Stimulated activated CD4-positive, alpha-beta T cell treated with anti-CD3 and anti-CD28 coated beads, Interleukin-4, amount 100 ng/mL, for 48 hours (primary cell): ENCODE measurements at regions not wholly inside any gene's neighbourhood (a gene's known extent, or its start where the extent isn't known, plus 50 kb on each side); places are given as distances from the start of the nearest gene placed in this dataset.
"Not testable (repeated sequence)": the region's sequence is repeated elsewhere in the genome, so short reads cannot be mapped to it uniquely, and the experiment has no call there.

Source experiments
- DNase-seq, 2 donors: peaks; one replicate each; pipeline ENCODE4 v3.0.0-alpha.2; 2020; ENCODE audit warnings: low read depth in 2 of 2

DNA sequence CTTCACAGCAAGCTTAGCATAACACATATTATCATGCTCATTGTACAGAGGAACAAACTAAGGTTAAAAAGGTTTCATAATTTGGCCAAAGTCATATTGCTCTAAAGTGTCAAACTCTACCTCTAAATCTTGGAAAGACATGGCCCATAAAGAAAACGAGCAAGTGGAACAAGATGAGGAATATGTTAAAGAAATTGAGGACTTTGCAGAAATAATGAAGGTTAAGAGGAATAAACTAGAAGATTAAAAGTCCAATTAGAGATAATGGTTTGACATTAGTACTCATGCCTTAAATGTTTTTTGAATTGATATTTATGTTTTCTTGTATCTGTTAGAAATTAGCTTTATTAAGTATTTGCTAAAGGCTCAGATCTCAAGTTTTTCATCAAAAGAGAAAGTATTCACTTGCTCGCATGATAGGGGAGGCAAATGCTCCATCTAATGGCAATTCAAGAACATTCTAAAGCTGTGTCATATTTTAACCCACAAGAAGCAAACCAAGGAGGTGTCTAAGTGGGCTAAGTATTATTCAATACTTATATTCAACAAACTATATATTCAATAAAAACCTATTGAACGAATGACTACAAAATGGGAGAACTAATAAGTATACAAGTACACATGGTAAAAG, 192.9 kb upstream of the SPTLC3 start:
- no peak for DNase-seq

DNA sequence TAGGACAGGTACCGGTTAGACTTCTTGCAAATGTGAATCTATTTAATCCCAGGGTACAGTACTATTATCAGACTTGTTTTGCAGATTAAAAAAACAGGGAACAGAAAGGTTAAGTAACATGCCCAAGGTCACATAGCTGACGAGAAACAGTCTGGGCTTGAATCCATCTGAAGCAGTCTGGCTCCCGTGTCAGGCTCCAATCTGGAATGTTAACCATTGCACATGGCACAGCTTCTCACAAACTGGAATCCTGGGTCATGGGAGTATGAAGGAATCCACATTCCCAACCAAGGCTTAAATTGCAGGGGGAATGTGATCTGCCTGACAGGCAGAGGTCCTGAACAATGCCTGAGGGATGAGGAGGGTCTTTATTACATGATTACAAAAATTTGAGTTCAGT, 187.5 kb upstream of the SPTLC3 start:
- DNase-seq = no peak

DNA sequence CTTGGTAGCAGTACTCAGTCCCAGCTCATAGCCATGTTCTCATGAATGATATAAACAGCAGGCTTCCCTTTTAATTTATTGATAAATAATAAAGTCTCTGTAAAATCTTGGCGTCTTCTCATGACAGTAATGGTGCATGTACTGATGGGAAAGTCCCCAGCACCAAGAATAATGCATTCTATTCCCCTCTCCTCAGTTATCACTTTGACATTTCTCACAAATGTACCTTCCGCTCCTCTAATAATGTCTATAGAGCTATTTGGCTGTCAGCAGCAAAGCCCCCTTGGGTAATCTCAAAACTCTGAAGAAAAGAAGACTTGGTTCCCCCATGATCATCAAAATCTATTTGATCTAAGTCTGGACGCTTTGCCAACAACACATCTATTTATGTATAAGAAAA, 185.0 kb upstream of the SPTLC3 start:
- DNase-seq = no peak

GRCh38 chr20:12824328-12825225, 184.2 kb upstream of the SPTLC3 start:
- no peak for DNase-seq

DNA sequence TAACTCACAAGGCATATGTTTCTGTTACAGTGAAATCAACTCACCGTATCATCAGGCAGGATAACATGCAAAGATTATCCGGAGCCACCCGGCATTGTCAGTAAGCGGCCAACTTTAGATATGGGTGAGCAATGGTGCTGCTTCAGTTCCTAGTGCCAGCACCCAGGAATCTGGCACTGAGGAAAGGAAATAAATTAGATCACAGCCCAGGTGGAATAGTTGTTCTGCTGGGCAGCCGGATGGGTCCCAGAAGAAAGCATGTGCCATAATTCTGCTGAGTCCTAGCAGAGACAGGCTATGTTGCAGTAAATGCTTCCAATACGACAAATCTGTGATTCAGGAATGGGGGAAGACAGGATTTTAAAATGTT, 183.6 kb upstream of the SPTLC3 start:
- no peak for DNase-seq

DNA sequence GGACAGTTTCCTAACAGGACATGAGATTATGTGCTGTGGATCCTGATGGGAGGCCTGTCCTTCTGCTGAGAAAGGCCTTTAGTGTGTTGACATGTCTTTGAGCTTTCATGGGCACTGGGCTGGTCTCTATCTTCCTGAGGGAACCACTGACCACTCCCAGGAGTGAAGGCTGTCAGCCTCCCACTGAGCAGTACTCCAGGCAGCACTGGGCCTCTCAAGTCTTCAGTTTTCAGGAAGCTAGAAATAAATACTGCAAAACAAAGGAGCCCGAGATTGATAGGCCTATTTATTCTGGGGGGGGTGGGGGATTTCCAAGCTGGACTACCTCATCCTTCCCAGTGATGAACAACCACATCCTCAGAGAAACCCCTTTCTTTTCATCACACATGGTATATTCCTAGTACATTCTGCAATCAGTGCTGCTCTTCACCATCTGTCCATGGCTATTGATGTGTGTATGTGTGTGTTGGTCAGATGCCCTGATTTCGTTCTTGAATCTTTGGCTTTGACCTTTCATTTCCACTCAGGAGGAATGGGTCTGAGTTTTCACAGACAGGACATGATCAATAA, 180.9 kb upstream of the SPTLC3 start:
- DNase-seq = no peak

GRCh38 chr20:12829170-12829569, 179.6 kb upstream of the SPTLC3 start:
- DNase-seq = no peak

- no peak for DNase-seq
Observed at GRCh38 chr20:12833861-12834260, 174.9 kb upstream of the SPTLC3 start.

DNA sequence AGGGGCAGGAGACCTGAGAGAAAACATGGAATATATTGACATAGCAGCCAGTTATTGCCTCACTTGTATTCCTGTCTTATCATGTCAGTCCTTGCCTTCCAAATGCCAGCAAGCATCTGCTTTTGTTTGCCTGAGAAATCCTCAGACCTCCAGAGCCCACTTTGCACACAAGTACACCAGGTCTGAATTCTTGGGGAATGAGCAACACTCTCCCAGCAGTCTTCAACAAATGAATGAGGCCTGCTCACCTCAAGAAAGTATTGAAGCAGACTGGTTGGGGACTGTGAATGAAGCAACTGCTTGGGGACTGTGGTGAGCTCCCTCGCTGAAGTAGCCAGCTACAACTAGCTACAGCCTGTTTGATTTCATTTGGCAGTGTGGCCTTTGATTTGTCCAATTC, 172.8 kb upstream of the SPTLC3 start:
- no peak for DNase-seq

DNA sequence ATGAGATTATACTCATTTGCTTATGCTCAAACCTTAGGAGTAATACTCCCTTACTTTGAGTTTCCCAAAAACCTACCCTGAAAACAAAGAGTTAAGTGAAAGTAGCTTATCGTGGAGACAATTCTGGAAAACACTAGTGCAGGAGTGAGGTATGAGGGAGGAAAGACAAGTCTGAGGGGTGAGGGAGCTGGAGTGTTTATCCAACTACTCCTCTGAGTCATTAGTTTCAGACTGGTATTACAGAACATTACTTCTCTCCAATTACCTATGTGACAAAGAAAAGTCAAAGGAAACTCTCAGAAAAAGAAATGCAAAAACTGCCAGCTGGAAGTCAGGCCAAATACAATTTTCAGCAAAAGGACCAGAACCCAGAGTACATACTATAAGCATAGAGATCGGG, 171.1 kb upstream of the SPTLC3 start:
- DNase-seq = no peak

GRCh38 chr20:12838261-12838866, 170.4 kb upstream of the SPTLC3 start:
- no peak for DNase-seq

- DNase-seq = no peak
Observed at GRCh38 chr20:12847872-12848271, 160.9 kb upstream of the SPTLC3 start.

GRCh38 chr20:12849225-12849910, 159.4 kb upstream of the SPTLC3 start:
- no peak for DNase-seq

- not testable (repeated sequence) for DNase-seq
Observed at GRCh38 chr20:12857643-12858042, 151.1 kb upstream of the SPTLC3 start.

- DNase-seq = no peak
Observed at GRCh38 chr20:12860619-12861247, 148.0 kb upstream of the SPTLC3 start.

DNA sequence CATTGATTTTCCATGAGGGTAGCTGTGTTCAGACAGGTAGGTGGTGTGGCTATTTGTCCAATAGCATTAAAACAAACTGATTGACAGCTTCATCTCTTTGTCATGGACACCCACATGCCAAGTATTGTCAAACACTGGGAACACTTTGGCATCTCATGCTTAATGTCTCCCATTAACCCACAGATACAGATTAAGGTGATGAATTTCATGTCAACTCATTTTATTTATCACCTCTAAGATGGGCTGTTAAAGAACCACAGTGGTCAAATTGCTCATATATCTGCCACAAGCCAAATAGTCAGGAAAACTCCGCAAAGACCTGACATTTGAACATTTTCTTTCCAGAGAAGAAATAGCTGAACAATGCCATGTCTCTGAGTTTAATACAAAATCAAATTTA, 139.1 kb upstream of the SPTLC3 start:
- no peak for DNase-seq

DNA sequence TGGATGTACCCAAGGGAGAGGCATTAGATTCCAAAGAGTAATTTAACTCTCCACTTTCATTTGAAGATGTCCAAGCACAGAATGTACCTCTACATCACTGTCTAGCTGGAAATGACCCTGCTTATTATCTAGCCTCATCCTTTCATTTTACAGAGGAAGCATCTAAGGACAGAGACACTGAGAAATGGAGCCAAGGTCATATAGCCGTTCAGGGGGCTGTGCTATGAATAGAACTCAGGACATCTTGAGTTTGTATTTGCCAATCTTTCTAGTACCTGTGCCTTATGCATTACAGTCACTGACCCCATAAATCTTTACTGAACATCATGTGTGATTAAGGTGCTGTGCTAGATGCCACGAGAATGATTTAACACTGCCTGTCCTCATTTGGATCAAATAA, 138.2 kb upstream of the SPTLC3 start:
- no peak for DNase-seq

GRCh38 chr20:12874933-12875332, 133.8 kb upstream of the SPTLC3 start:
- DNase-seq = no peak

DNA sequence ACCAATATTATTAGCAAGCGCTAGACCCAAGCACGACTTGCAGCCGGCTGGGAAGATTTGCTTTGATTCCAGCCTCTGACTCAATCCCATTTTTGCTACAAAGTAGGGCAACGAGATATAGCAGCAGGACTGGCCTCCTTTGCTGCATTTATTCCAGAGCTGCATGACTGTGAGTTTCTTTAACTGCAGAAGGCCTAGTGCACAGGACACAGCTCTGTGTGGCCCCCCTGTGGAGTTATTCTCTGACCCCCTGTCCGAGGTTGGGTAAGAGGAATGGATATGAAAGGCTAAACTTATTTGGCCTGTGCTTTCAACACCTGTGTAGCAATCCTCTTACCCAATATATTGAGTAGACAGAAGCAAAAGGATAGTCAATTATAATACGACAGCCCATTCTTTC, 133.3 kb upstream of the SPTLC3 start:
- DNase-seq = no peak

DNA sequence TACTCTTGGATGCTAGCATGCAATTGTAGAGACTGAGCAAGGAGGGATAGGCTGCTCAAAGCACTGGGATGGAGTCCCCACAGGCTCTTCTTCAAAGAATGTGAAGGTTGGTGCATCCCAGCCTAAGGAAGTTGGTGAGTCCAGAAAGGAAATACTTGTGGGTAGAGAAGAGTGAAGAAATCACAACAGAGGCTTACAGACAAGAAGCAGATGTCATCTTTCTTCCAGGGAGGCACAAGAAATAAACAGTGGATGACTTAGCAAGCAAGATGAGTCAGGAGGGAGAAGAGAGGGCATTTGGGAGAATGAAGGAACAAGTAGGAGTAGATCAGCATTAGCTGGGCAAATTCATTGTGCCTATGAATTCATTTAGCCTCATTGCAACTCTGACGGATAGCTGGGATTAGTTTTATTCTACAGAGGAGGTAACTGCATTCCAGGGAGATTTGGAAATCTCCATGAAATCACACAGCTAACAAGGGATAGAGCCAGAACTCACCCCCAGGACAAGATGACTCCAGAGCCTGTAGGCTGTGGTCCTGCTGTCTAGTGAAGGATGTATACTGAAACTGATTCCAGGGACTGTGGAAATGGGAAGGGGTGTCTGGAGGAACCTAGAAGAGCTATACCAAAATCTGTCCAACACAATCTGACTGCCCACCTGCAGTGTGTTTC, 125.8 kb upstream of the SPTLC3 start:
- no peak for DNase-seq

DNA sequence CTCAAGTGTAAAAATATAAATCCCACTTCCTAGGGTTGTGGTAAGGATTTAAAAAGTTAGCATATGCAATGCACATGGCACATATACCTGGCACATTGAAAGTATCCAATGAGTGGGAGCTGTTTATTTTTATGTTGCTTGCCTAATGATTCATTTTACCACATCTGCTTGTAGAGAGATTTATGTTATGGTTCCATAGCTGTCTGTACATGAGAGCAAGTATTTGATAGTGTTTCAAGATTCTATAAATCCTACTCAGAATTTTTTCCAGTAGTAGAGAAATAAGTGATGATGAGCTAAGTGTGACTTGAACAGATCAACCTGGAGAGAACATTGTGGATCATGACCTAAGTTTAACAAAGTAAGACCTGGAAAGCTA, 125.3 kb upstream of the SPTLC3 start:
- no peak for DNase-seq
